MV-4-11 (cell line): ENCODE measurements at regions not wholly inside any gene's neighbourhood (a gene's known extent, or its start where the extent isn't known, plus 50 kb on each side); places are given as distances from the start of the nearest gene placed in this dataset.

Experiments
- DNase-seq: peaks from one replicate; lab custom pipeline; 2025; lab: John Stamatoyannopoulos, UW

DNA sequence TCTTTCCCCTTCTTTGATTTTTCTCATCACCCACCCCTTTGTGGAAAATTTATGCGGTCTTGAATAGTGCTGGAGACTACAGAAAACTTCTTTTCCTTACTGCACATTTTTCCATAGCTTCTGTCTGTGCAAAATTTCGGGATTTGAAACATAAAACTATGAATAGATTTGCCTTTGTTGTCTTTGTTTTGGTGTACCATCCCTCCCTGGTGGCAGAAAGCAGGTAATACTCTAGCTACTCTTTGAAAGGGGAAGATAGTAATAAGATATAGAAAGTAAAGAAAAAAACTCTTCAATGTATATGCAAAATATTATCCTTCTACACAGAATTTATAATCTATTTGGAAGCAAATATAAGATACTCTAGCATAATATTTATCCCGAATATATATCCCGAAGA is 79.1 kb upstream of the LMO3 start:
- DNase-seq = no peak

- no peak for DNase-seq
These were observed 75.2 kb upstream of the LMO3 start for GRCh38 chr12:16681196-16681595.

- no peak for DNase-seq
These were observed 69.5 kb upstream of the LMO3 start for GRCh38 chr12:16675438-16675837.

- no peak for DNase-seq
These were observed 68.9 kb upstream of the LMO3 start for GRCh38 chr12:16674885-16675284.

DNA sequence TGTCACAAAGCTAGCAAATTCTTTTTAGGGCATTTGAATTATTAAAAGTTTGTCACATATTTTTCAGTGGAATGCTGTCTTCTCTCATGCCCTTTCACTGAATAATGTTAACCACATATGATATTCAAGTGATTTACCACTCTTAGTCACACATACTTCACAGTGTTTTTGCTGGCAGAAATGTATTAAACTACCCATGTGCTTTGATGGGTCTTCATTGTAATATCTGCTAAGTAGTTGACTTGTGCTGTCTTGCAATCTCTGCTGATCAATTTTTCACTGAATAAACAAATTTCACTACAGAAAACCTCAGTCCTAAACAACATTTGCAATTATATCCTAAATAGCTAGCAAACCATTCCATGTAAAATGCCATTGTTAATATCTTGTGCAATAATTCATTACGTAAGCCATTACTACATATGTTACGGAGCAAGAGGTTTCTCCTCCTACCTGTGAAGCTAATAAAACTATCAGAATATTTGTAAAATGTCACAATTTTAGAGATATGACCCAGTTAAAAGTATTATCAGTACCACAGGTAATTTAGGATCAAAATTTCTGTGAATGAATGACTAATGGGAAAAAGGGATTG is 64.6 kb upstream of the LMO3 start:
- DNase-seq = no peak

DNA sequence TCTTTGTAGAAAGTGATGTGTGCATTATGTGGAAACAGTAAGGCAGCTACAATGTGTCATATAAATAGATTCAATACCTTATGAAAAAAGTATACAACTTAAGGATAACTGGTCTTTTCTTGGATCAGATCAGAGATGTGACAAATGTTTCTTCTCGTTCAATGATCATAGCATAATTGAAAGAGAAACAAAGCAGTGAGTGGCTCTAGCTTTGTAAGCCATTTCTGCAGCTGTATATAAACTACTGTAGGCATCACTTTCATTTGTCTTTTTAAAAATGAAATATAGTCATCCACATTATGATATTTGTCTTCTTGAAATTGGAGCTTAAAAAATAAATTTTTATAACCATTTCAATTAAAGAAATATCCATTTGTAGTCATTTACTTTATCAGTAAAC is 63.8 kb upstream of the LMO3 start:
- no peak for DNase-seq

- no peak for DNase-seq
These were observed 62.2 kb upstream of the LMO3 start for GRCh38 chr12:16668198-16668597.

DNA sequence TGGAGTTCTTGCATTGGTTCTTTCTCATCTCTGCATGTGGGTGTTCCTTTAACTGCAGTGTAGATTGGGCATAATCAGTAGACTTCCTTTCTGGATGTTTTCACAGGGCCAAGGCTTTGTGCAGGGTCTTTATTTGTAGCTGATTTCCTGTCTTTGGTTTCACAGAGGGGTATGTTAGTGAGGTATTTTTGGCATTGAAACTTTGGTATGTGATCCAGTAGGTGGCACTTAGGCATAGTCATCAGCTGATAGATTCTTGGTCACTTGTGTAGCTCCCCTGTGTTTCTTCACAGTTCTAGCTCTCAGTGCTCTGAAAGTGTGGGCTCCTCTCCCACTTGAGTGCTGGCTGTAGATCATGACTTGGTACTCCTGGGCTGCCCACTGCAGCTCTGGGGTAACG is 52.7 kb upstream of the LMO3 start:
- DNase-seq = no peak
